ENCODE measurements at regions not wholly inside any gene's neighbourhood (a gene's known extent, or its start where the extent isn't known, plus 50 kb on each side); places are given as distances from the start of the nearest gene placed in this dataset.
A peak's percentile ranks its signal among the peaks of the same experiment; 100 is the strongest.

- no peaks in the 10 kb centered on the region for H3K36me3 ChIP-seq (replicated peaks in 1 of 2)
- TF ChIP-seq POLR2A (IDR thresholded peaks at IDR 0.05): no peak
- no peak for TF ChIP-seq CTCF (IDR thresholded peaks at IDR 0.05)
- H3K27ac ChIP-seq: no peak overlapping the region
- DNase-seq: no peak
- no peaks in the 10 kb centered on the region for H3K9me3 ChIP-seq (replicated peaks in 1 of 3)
- 87 to 90% (median 88%) methylated on average over 4 of the region's 4 CpGs for WGBS, 4 donors
- peaks cover 0 to 13% of the 10 kb centered on the region in 2 donors for H3K4me1 ChIP-seq (replicated peaks in 1 of 2)
- intact Hi-C loops (cut with DNase I): no loop called here
- H3K27me3 ChIP-seq: no peaks in the 10 kb centered on the region
- H3K4me3 ChIP-seq: no peak overlapping the region
These were observed 267.8 kb upstream of the TRIB2 start for GRCh38 chr2:12448846-12449505.

GRCh38 chr2:12451726-12452125 lies 265.0 kb upstream of the TRIB2 start:
- Histone ChIP-seq H3K27ac (peak overlapping the region in 1 of 5 donors; percentile 10), H3K9me3 (replicated peaks in 1 of 3) (no peaks in the 10 kb centered on the region), H3K4me3 (peak overlapping the region in 1 of 4 donors; percentile 23), H3K36me3 (replicated peaks in 1 of 2) (no peaks in the 10 kb centered on the region), H3K27me3 (no peaks in the 10 kb centered on the region), H3K4me1 (replicated peaks in 1 of 2) (peaks cover 3 to 23% of the 10 kb centered on the region in 2 donors)
- intact Hi-C loops (cut with DNase I): no loop called here
- TF ChIP-seq CTCF (IDR thresholded peaks at IDR 0.05) (no peak), POLR2A (IDR thresholded peaks at IDR 0.05) (no peak)
- WGBS, 4 donors: 28 to 37% (median 33%) methylated on average over 5 of the region's 5 CpGs
- DNase-seq: no peak

- Histone ChIP-seq H3K27me3 (no peaks in the 10 kb centered on the region), H3K4me1 (replicated peaks in 1 of 2) (peaks cover 7 to 28% of the 10 kb centered on the region in 2 donors), H3K27ac (peak overlapping the region in 2 of 5 donors; percentile 10 to 25), H3K36me3 (replicated peaks in 1 of 2) (no peaks in the 10 kb centered on the region), H3K9me3 (replicated peaks in 1 of 3) (no peaks in the 10 kb centered on the region), H3K4me3 (peak overlapping the region in 1 of 4 donors; percentile 23)
- intact Hi-C loops (cut with DNase I): no loop called here
- DNase-seq: peak in 1 of 7 donors; percentile 26
- TF ChIP-seq POLR2A (IDR thresholded peaks at IDR 0.05) (no peak), CTCF (IDR thresholded peaks at IDR 0.05) (no peak)
- WGBS, 4 donors: 22 to 33% (median 29%) methylated on average over 2 of the region's 2 CpGs
These were observed 264.6 kb upstream of the TRIB2 start for GRCh38 chr2:12452185-12452584.

- TF ChIP-seq CTCF (IDR thresholded peaks at IDR 0.05): no peak
- TF ChIP-seq POLR2A (IDR thresholded peaks at IDR 0.05): no peak
- H3K4me3 ChIP-seq: no peak overlapping the region
- H3K9me3 ChIP-seq (replicated peaks in 1 of 3): no peaks in the 10 kb centered on the region
- no peaks in the 10 kb centered on the region for H3K36me3 ChIP-seq (replicated peaks in 1 of 2)
- no peaks in the 10 kb centered on the region for H3K27me3 ChIP-seq
- WGBS, 4 donors: 86 to 93% (median 88%) methylated on average over 11 of the region's 11 CpGs
- DNase-seq: no peak
- H3K27ac ChIP-seq: no peak overlapping the region
- intact Hi-C loops (cut with DNase I): no loop called here
- peaks cover 7 to 31% of the 10 kb centered on the region in 2 donors for H3K4me1 ChIP-seq (replicated peaks in 1 of 2)
These were observed 263.0 kb upstream of the TRIB2 start for GRCh38 chr2:12453731-12454130.
